SK-N-SH (cell line): ENCODE measurements at regions not wholly inside any gene's neighbourhood (a gene's known extent, or its start where the extent isn't known, plus 50 kb on each side); places are given as distances from the start of the nearest gene placed in this dataset.

Experiments used
- NRF1 ChIP-seq: IDR thresholded peaks from 2 replicates; pipeline ENCODE4 v1.6.1; 2012; ENCODE audit warnings: low read depth, mild to moderate bottlenecking, low read length
- RFX5 ChIP-seq: IDR thresholded peaks from 2 replicates; pipeline ENCODE4 v1.6.1; 2012; ENCODE audit warnings: mild to moderate bottlenecking, improper control_type of control experiment, low read length
- TF ChIP-seq, protein P1 (sequence below): fragments of 200-600 bp; sonication (generic); IDR thresholded peaks from 2 replicates; pipeline ENCODE4 v1.6.1; 2017; ENCODE audit warnings: antibody characterized with exemption, mild to moderate bottlenecking, moderate library complexity

DNA sequence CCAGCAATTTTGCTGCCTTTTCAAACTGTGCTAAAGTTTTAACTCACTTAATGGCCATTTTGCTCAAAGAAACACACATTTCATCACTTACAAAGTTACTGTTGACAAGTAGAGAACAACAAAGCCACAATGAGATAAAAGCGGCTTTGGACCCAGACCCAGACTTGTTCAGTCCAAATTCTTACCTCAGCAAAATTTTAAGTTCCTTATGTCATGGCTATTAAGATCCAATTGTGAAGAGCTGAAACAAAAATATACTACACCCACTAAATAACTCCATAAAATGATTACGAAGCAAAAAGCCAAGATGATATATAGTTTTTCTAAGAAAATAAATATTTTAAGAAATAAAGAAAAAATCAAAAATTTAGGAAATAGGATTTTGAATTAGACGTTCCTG, 137.0 kb upstream of the INPP4B start:
- TF ChIP-seq NRF1 (no peak), RFX5 (no peak)
- TF ChIP-seq, protein P1, sequence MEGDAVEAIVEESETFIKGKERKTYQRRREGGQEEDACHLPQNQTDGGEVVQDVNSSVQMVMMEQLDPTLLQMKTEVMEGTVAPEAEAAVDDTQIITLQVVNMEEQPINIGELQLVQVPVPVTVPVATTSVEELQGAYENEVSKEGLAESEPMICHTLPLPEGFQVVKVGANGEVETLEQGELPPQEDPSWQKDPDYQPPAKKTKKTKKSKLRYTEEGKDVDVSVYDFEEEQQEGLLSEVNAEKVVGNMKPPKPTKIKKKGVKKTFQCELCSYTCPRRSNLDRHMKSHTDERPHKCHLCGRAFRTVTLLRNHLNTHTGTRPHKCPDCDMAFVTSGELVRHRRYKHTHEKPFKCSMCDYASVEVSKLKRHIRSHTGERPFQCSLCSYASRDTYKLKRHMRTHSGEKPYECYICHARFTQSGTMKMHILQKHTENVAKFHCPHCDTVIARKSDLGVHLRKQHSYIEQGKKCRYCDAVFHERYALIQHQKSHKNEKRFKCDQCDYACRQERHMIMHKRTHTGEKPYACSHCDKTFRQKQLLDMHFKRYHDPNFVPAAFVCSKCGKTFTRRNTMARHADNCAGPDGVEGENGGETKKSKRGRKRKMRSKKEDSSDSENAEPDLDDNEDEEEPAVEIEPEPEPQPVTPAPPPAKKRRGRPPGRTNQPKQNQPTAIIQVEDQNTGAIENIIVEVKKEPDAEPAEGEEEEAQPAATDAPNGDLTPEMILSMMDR: no peak
